Fibroblast of villous mesenchyme (primary cell): ENCODE measurements at regions not wholly inside any gene's neighbourhood (a gene's known extent, or its start where the extent isn't known, plus 50 kb on each side); places are given as distances from the start of the nearest gene placed in this dataset.
"Not testable (repeated sequence)": the region's sequence is repeated elsewhere in the genome, so short reads cannot be mapped to it uniquely, and the experiment has no call there.

Source experiments
- DNase-seq: peaks from one replicate; pipeline ENCODE4 v3.0.0-alpha.2; 2010; ENCODE audit warnings: low read depth
- H3K4me3 ChIP-seq: 2 replicates; pipeline ENCODE4 v1.5.1; 2011; ENCODE audit warnings: low read depth, mild to moderate bottlenecking, low read length
- CTCF ChIP-seq: IDR thresholded peaks from 2 replicates; pipeline ENCODE4 v1.5.1; 2012; ENCODE audit warnings: low read depth, mild to moderate bottlenecking, low read length; ENCODE audit not compliant: insufficient read depth

- DNase-seq, result peak; percentile 26
- H3K4me3 ChIP-seq, result no peak overlapping the region
- TF ChIP-seq CTCF, result no peak
These were observed 86.5 kb upstream of the IFNGR1 start for GRCh38 chr6:137305691-137306090.

- no peak for TF ChIP-seq CTCF
- H3K4me3 ChIP-seq, result no peak overlapping the region
- no peak for DNase-seq
These were observed 85.0 kb upstream of the IFNGR1 start for GRCh38 chr6:137304020-137304780.

- TF ChIP-seq CTCF, result no peak
- H3K4me3 ChIP-seq, result no peak overlapping the region
- peak; percentile 47 for DNase-seq
These were observed 84.3 kb upstream of the IFNGR1 start for GRCh38 chr6:137303441-137303840.

GRCh38 chr6:137299681-137300080 lies 80.5 kb upstream of the IFNGR1 start:
- H3K4me3 ChIP-seq, result no peak overlapping the region
- DNase-seq, result no peak
- no peak for TF ChIP-seq CTCF

- no peak for TF ChIP-seq CTCF
- DNase-seq, result no peak
- no peak overlapping the region for H3K4me3 ChIP-seq
These were observed 78.7 kb upstream of the IFNGR1 start for GRCh38 chr6:137297887-137298286.

- not testable (repeated sequence) for DNase-seq, H3K4me3 ChIP-seq
These were observed 73.1 kb upstream of the IFNGR1 start for GRCh38 chr6:137292326-137292725.

- no peak overlapping the region for H3K4me3 ChIP-seq
- TF ChIP-seq CTCF, result no peak
- DNase-seq, result peak; percentile 14
These were observed 72.3 kb upstream of the IFNGR1 start for GRCh38 chr6:137291441-137291840.
